ENCODE measurements at regions not wholly inside any gene's neighbourhood (a gene's known extent, or its start where the extent isn't known, plus 50 kb on each side); places are given as distances from the start of the nearest gene placed in this dataset.

- TF ChIP-seq CTCF (conservative IDR thresholded peaks at IDR 0.05 in 1 of 2, IDR thresholded peaks at IDR 0.05 in 1 of 2; ENCODE audit: extremely low read depth in 1 of 2, insufficient read depth in 1 of 2, low read depth in 1 of 2, low read length in 2 of 2) = no peak
- TF ChIP-seq EZH2 (IDR thresholded peaks at IDR 0.05; ENCODE audit: borderline replicate concordance, low read length) = no peak
Observed at GRCh38 chr11:10380921-10381320, 74.1 kb upstream of the AMPD3 start.
